K562 (cell line): ENCODE measurements at regions not wholly inside any gene's neighbourhood (a gene's known extent, or its start where the extent isn't known, plus 50 kb on each side); places are given as distances from the start of the nearest gene placed in this dataset.

Source experiments
- ATF4 ChIP-seq: fragments of 450-650 bp; formaldehyde crosslinking; IDR thresholded peaks from 2 replicates; pipeline ENCODE4 v1.4.0; 2022; ENCODE audit warnings: mild to moderate bottlenecking, moderate library complexity
- CBFA2T3 ChIP-seq: fragments of 450-650 bp; IDR thresholded peaks from 2 replicates; pipeline ENCODE4 v1.6.1; 2017
- DIDO1 ChIP-seq: fragments of 450-650 bp; IDR thresholded peaks from 2 replicates; pipeline ENCODE4 v1.6.1; 2016; ENCODE audit warnings: low read depth, missing biosample characterization, missing genetic modification characterization
- EGR1 ChIP-seq: fragments of 450-650 bp; conservative IDR thresholded peaks from 2 replicates; pipeline ENCODE4 v1.6.1; 2017; ENCODE audit warnings: mild to moderate bottlenecking
- GTF2E2 ChIP-seq: fragments of 200-800 bp; sonication (Bioruptor generic); IDR thresholded peaks from 2 replicates; pipeline ENCODE4 v1.6.1; 2016; ENCODE audit warnings: missing genetic modification characterization, missing compliant biosample characterization
- GTF3C2 ChIP-seq: IDR thresholded peaks from 3 replicates; pipeline ENCODE4 v1.6.1; 2011; ENCODE audit warnings: borderline replicate concordance, mild to moderate bottlenecking, moderate library complexity; ENCODE audit not compliant: insufficient read length; ENCODE audit errors: extremely low read depth
- HMG20B ChIP-seq: fragments of 250-450 bp; sonication (Bioruptor Pico); IDR thresholded peaks from 2 replicates; pipeline ENCODE4 v1.5.0; 2021; ENCODE audit warnings: mild to moderate bottlenecking
- MCM7 ChIP-seq, 2 experiments: fragments of 450-650 bp; IDR thresholded peaks; 2 replicates each; pipeline ENCODE4 v1.6.1; 2016 to 2018
- NCOR1 ChIP-seq: fragments of 450-650 bp; IDR thresholded peaks from 2 replicates; pipeline ENCODE4 v1.6.1; 2016; ENCODE audit warnings: mild to moderate bottlenecking, moderate library complexity
- RB1 ChIP-seq: fragments of 450-650 bp; IDR thresholded peaks from 2 replicates; pipeline ENCODE4 v1.6.1; 2017; ENCODE audit warnings: low read depth, mild to moderate bottlenecking
- USF2 ChIP-seq: sonication (generic); formaldehyde crosslinking; IDR thresholded peaks from 2 replicates; pipeline ENCODE4 v1.5.0; 2020; ENCODE audit warnings: missing genetic modification reagents
- VEZF1 ChIP-seq: fragments of 200-800 bp; sonication (Bioruptor generic); IDR thresholded peaks from 2 replicates; pipeline ENCODE4 v1.6.1; 2017; ENCODE audit warnings: missing genetic modification characterization, missing compliant biosample characterization
- ZBTB7A ChIP-seq: IDR thresholded peaks from 2 replicates; pipeline ENCODE4 v1.6.1; 2011; ENCODE audit warnings: low read depth, mild to moderate bottlenecking, low read length, moderate library complexity, borderline replicate concordance; ENCODE audit not compliant: control insufficient read depth
- ZNF133 ChIP-seq: fragments of 250-450 bp; sonication (Bioruptor Pico); IDR thresholded peaks from 2 replicates; pipeline ENCODE4 v1.4.0; 2020; ENCODE audit warnings: mild to moderate bottlenecking
- ZNF699 ChIP-seq: fragments of 250-450 bp; sonication (Bioruptor Pico); IDR thresholded peaks from 2 replicates; pipeline ENCODE4 v1.8.0; 2021; ENCODE audit warnings: mild to moderate bottlenecking, moderate library complexity; ENCODE audit not compliant: insufficient replicate concordance
- TF ChIP-seq, protein P1 (sequence below): fragments of 450-650 bp; formaldehyde crosslinking; IDR thresholded peaks from 2 replicates; pipeline ENCODE4 v1.4.0; 2020; ENCODE audit warnings: mild to moderate bottlenecking, moderate library complexity
- TF ChIP-seq, protein P2 (sequence below): fragments of 200-400 bp; formaldehyde crosslinking; IDR thresholded peaks from 2 replicates; pipeline ENCODE4 v1.6.1; 2017; ENCODE audit warnings: mild to moderate bottlenecking, low read depth, low read length, moderate library complexity

- TF ChIP-seq, protein P1, sequence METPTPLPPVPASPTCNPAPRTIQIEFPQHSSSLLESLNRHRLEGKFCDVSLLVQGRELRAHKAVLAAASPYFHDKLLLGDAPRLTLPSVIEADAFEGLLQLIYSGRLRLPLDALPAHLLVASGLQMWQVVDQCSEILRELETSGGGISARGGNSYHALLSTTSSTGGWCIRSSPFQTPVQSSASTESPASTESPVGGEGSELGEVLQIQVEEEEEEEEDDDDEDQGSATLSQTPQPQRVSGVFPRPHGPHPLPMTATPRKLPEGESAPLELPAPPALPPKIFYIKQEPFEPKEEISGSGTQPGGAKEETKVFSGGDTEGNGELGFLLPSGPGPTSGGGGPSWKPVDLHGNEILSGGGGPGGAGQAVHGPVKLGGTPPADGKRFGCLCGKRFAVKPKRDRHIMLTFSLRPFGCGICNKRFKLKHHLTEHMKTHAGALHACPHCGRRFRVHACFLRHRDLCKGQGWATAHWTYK (CRISPR knock-in tag), result no peak
- TF ChIP-seq GTF2E2 (no peak), MCM7 (IDR thresholded peaks at IDR 0.05) (no peak), VEZF1 (CRISPR knock-in tag) (peak; percentile 50), USF2 (CRISPR knock-in tag) (no peak), DIDO1 (tag) (no peak), ZNF699 (CRISPR knock-in tag) (no peak), RB1 (0 out of 2 replicates have a peak, but pooled peaks have one; percentile 29), NCOR1 (peak; percentile 45; the same call in 1 of the 2 replicates), GTF3C2 (no peak), ATF4 (no peak), HMG20B (no peak), CBFA2T3 (peak; percentile 32; the same call in 1 of the 2 replicates), ZBTB7A (peak; percentile 57; the same call in 1 of the 2 replicates), ZNF133 (CRISPR knock-in tag) (no peak), EGR1 (peak; percentile 68)
- TF ChIP-seq, protein P2, sequence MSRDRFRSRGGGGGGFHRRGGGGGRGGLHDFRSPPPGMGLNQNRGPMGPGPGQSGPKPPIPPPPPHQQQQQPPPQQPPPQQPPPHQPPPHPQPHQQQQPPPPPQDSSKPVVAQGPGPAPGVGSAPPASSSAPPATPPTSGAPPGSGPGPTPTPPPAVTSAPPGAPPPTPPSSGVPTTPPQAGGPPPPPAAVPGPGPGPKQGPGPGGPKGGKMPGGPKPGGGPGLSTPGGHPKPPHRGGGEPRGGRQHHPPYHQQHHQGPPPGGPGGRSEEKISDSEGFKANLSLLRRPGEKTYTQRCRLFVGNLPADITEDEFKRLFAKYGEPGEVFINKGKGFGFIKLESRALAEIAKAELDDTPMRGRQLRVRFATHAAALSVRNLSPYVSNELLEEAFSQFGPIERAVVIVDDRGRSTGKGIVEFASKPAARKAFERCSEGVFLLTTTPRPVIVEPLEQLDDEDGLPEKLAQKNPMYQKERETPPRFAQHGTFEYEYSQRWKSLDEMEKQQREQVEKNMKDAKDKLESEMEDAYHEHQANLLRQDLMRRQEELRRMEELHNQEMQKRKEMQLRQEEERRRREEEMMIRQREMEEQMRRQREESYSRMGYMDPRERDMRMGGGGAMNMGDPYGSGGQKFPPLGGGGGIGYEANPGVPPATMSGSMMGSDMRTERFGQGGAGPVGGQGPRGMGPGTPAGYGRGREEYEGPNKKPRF, result no peak
Measured at GRCh38 chr11:69985641-69986439, 92.3 kb upstream of the ANO1 start (continued).
